ENCODE measurements at regions not wholly inside any gene's neighbourhood (a gene's known extent, or its start where the extent isn't known, plus 50 kb on each side); places are given as distances from the start of the nearest gene placed in this dataset.

DNA sequence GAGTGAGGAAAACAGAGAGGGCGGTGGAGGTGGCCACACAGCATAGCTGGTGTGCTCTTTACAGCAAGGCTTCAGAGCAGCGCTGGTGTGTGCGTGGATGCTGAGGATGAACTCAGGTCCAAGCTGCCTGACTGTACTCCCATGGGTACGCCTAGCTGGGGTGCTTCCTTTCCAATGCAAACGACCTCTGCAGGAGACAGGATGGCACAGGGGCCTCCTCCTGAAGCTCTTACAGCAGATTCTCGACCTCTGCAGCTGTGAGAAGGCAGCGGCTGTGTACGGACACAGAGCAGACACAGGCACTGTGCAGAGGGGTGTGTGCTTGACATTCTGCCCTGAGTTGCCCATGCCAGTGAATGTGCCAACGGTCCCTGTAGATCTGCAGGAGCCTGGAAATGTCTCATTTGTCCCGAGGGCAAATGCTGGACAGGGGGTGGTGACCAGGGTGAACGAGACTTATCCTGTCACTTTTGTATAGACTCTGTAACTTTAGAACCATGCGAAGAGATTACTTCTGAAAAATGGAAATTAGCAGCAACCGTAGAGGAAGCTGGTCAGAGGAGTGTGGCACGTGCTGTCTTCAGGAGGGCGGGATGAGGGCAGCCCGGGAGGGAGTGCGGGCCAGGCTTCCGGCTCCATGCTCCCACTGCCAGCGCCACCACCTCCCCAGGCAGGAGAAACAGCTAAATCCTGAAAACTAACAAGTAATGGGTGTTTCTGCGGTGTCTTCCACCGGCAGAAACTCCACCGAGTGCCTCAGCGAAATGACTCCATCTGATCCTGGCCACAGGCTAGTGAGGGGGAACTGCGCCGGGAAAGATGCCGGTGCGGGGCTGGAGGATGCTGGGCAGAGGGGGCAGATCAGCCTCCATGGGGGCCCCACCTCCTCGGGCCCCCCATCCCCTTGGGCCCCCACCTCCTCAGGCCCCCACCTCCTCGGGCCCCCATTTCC, 120.9 kb upstream of the RPS6KA2 start (continued):
- TF ChIP-seq TRAFD1 (CRISPR knock-in tag; IDR thresholded peaks at IDR 0.05; ENCODE audit: borderline replicate concordance) (no peak), ZNF3 (CRISPR knock-in tag; IDR thresholded peaks at IDR 0.05) (no peak), IKZF1 (IDR thresholded peaks at IDR 0.05) (no peak), ZNF746 (CRISPR knock-in tag; IDR thresholded peaks at IDR 0.05) (no peak), ZNF737 (CRISPR knock-in tag; IDR thresholded peaks at IDR 0.05; ENCODE audit: borderline replicate concordance) (no peak), ZNF383 (CRISPR knock-in tag; IDR thresholded peaks at IDR 0.05; ENCODE audit: borderline replicate concordance) (no peak), NR2F2 (IDR thresholded peaks at IDR 0.05; ENCODE audit: borderline replicate concordance, low read depth) (no peak), ZBTB7A (CRISPR knock-in tag; IDR thresholded peaks at IDR 0.05) (no peak), ZNF687 (CRISPR knock-in tag; IDR thresholded peaks at IDR 0.05) (peak; percentile 8; the same call in 1 of the 2 replicates), ARNT2 (CRISPR knock-in tag; IDR thresholded peaks at IDR 0.05; ENCODE audit: low read depth) (no peak), STAT5B (CRISPR knock-in tag; IDR thresholded peaks at IDR 0.05) (no peak)
- TF ChIP-seq, protein P1, sequence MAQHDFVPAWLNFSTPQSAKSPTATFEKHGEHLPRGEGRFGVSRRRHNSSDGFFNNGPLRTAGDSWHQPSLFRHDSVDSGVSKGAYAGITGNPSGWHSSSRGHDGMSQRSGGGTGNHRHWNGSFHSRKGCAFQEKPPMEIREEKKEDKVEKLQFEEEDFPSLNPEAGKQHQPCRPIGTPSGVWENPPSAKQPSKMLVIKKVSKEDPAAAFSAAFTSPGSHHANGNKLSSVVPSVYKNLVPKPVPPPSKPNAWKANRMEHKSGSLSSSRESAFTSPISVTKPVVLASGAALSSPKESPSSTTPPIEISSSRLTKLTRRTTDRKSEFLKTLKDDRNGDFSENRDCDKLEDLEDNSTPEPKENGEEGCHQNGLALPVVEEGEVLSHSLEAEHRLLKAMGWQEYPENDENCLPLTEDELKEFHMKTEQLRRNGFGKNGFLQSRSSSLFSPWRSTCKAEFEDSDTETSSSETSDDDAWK (CRISPR knock-in tag; IDR thresholded peaks at IDR 0.05): no peak

All from HepG2 (cell line).